ENCODE measurements at regions not wholly inside any gene's neighbourhood (a gene's known extent, or its start where the extent isn't known, plus 50 kb on each side); places are given as distances from the start of the nearest gene placed in this dataset.
"Not testable (repeated sequence)": the region's sequence is repeated elsewhere in the genome, so short reads cannot be mapped to it uniquely, and the experiment has no call there.

GRCh38 chr4:72893354-72894066 lies 176.0 kb downstream of the COX18 start:
- Mint-ChIP-seq H3K27me3 (ENCODE audit: low read depth) (no peaks in the 10 kb centered on the region), H3K27ac (ENCODE audit: unreplicated experiment) (no peak overlapping the region), H3K9me3 (ENCODE audit: low read depth) (peaks cover 3% of the 10 kb centered on the region), H3K4me1 (ENCODE audit: low read depth) (peaks cover 59% of the 10 kb centered on the region), H3K4me3 (ENCODE audit: unreplicated experiment) (no peak overlapping the region), H3K36me3 (ENCODE audit: low read depth) (no peaks in the 10 kb centered on the region)
- DNase-seq (ENCODE audit: low spot score) = no peak
- no peak for TF ChIP-seq CTCF (IDR thresholded peaks at IDR 0.05)

DNA sequence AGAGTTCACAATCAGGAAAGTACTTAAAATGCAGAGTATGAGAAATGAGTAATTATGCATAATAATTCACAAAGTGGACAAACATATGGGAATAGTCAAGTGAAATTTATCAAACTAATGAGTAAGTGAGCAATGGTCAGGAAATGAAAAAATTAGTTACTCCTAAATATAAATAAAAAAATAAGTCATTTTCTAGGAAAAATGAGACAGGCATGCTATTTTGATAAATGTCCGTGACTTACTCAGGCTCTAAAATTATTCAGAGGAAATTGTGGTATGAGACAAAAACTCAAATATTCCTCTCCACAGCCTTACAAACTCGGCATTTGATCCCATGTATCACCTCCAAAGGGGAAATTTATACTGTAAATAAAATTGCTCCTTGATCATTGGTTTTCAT lies 181.2 kb downstream of the COX18 start:
- Mint-ChIP-seq H3K27ac (ENCODE audit: unreplicated experiment) (no peak overlapping the region), H3K9me3 (ENCODE audit: low read depth) (peaks cover 4% of the 10 kb centered on the region), H3K4me1 (ENCODE audit: low read depth) (peaks cover 25% of the 10 kb centered on the region), H3K4me3 (ENCODE audit: unreplicated experiment) (no peak overlapping the region), H3K36me3 (ENCODE audit: low read depth) (peaks cover under 1% of the 10 kb centered on the region), H3K27me3 (ENCODE audit: low read depth) (peaks cover 1% of the 10 kb centered on the region)
- no peak for TF ChIP-seq CTCF (IDR thresholded peaks at IDR 0.05)
- no peak for DNase-seq (ENCODE audit: low spot score)

DNA sequence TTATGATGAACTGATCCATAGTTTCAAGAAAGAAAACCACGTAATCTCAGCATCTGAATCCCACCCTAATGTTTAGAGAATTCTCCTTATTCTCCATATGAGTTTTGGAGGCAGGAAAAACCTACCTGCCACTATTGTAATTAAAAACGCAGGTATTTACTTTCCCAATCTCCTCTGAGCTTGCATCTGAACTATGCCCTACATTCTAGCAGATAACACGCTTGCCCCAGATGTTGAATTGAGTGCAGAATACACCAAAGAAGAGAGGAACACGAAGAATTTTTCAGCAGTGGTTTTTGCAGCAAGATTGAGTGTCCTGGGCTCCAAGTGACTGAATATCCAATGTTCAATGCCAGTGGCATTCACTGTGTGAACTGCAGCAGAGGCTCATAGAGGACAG lies 182.4 kb downstream of the COX18 start:
- TF ChIP-seq CTCF (IDR thresholded peaks at IDR 0.05) = no peak
- DNase-seq (ENCODE audit: low spot score) = no peak
- Mint-ChIP-seq H3K27ac (ENCODE audit: unreplicated experiment) (no peak overlapping the region), H3K36me3 (ENCODE audit: low read depth) (peaks cover 2% of the 10 kb centered on the region), H3K27me3 (ENCODE audit: low read depth) (peaks cover 1% of the 10 kb centered on the region), H3K9me3 (ENCODE audit: low read depth) (peaks cover 9% of the 10 kb centered on the region), H3K4me1 (ENCODE audit: low read depth) (peaks cover 14% of the 10 kb centered on the region), H3K4me3 (ENCODE audit: unreplicated experiment) (no peak overlapping the region)

- Mint-ChIP-seq H3K4me3 (ENCODE audit: unreplicated experiment) (no peak overlapping the region), H3K36me3 (ENCODE audit: low read depth) (peaks cover 2% of the 10 kb centered on the region), H3K27ac (ENCODE audit: unreplicated experiment) (no peak overlapping the region), H3K27me3 (ENCODE audit: low read depth) (peaks cover 6% of the 10 kb centered on the region), H3K4me1 (ENCODE audit: low read depth) (peaks cover 10% of the 10 kb centered on the region), H3K9me3 (ENCODE audit: low read depth) (peaks cover 13% of the 10 kb centered on the region)
- peak; percentile 74 for TF ChIP-seq CTCF (IDR thresholded peaks at IDR 0.05)
- DNase-seq (ENCODE audit: low spot score) = no peak
These were observed 182.9 kb downstream of the COX18 start for GRCh38 chr4:72886602-72887001.

DNA sequence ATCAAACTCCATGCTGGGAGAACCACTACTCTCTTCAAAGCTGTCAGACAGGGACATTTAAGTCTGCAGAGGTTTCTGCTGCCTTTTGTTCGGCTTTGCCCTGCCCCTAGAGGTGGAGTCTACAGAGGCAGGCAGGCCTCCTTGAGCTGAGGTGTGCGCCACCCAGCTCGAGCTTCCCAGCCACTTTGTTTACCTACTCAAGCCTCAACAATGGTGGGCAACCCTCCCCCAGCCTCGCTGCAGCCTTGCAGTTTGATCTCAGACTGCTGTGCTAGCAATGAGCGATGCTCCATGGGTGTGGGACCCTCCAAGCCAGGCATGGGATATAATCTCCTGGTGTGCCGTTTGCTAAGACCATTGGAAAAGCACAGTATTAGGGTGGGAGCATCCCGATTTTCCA lies 185.3 kb downstream of the COX18 start:
- H3K27me3 Mint-ChIP-seq (ENCODE audit: low read depth); H3K4me3 Mint-ChIP-seq (ENCODE audit: unreplicated experiment); H3K4me1 Mint-ChIP-seq (ENCODE audit: low read depth); H3K27ac Mint-ChIP-seq (ENCODE audit: unreplicated experiment); H3K36me3 Mint-ChIP-seq (ENCODE audit: low read depth): not testable (repeated sequence)
- peak; percentile 62 for DNase-seq (ENCODE audit: low spot score)
- peaks cover 20% of the 10 kb centered on the region for H3K9me3 Mint-ChIP-seq (ENCODE audit: low read depth)

GRCh38 chr4:72876946-72877345 lies 192.6 kb downstream of the COX18 start:
- Mint-ChIP-seq H3K36me3 (ENCODE audit: low read depth) (no peaks in the 10 kb centered on the region), H3K9me3 (ENCODE audit: low read depth) (peaks cover 13% of the 10 kb centered on the region), H3K4me3 (ENCODE audit: unreplicated experiment) (no peak overlapping the region), H3K27ac (ENCODE audit: unreplicated experiment) (no peak overlapping the region), H3K27me3 (ENCODE audit: low read depth) (peaks cover 10% of the 10 kb centered on the region), H3K4me1 (ENCODE audit: low read depth) (peaks cover 3% of the 10 kb centered on the region)
- no peak for TF ChIP-seq CTCF (IDR thresholded peaks at IDR 0.05)
- peak; percentile 92 for DNase-seq (ENCODE audit: low spot score)

All from chondrocyte (in vitro differentiated cells).